ENCODE measurements at regions not wholly inside any gene's neighbourhood (a gene's known extent, or its start where the extent isn't known, plus 50 kb on each side); places are given as distances from the start of the nearest gene placed in this dataset.
A peak's percentile ranks its signal among the peaks of the same experiment; 100 is the strongest.

- Mint-ChIP-seq H3K27ac (peak overlapping the region; percentile 18), H3K36me3 (ENCODE audit: insufficient read depth in 2 of 2) (peaks cover 0 to 2% of the 10 kb centered on the region in 2 donors)
These were observed 182.7 kb upstream of the TSC22D1 start for GRCh38 chr13:44758630-44759383.

GRCh38 chr13:44757671-44758070 lies 181.5 kb upstream of the TSC22D1 start:
- peaks cover 0 to 1% of the 10 kb centered on the region in 2 donors for H3K9me3 Mint-ChIP-seq
- peaks cover 0 to 2% of the 10 kb centered on the region in 2 donors for H3K36me3 Mint-ChIP-seq (ENCODE audit: insufficient read depth in 2 of 2)
- no peak overlapping the region for H3K4me3 Mint-ChIP-seq
- H3K27me3 Mint-ChIP-seq (ENCODE audit: low read depth) = no peaks in the 10 kb centered on the region
- no peak overlapping the region for H3K27ac Mint-ChIP-seq
- no peak for ATAC-seq (replicated peaks in 1 of 2)
- H3K4me1 Mint-ChIP-seq (ENCODE audit: low read depth) = peaks cover 24% of the 10 kb centered on the region
- no peak for DNase-seq

More at GRCh38 chr13:44758630-44759383, 182.7 kb upstream of the TSC22D1 start:
- ATAC-seq (replicated peaks in 1 of 2) (peak; percentile 94 to 98), DNase-seq (peak; percentile 45 to 49)
- Mint-ChIP-seq H3K4me3 (peak overlapping the region in 1 of 2 donors; percentile 50), H3K4me1 (ENCODE audit: low read depth) (peaks cover 24% of the 10 kb centered on the region), H3K27me3 (ENCODE audit: low read depth) (no peaks in the 10 kb centered on the region), H3K9me3 (peaks cover 0 to 1% of the 10 kb centered on the region in 2 donors)

GRCh38 chr13:44756276-44756810 lies 180.2 kb upstream of the TSC22D1 start:
- no peak overlapping the region for H3K27ac Mint-ChIP-seq

GRCh38 chr13:44755872-44756271 lies 179.7 kb upstream of the TSC22D1 start:
- H3K4me3 Mint-ChIP-seq = no peak overlapping the region
- no peaks in the 10 kb centered on the region for H3K9me3 Mint-ChIP-seq
- H3K27me3 Mint-ChIP-seq (ENCODE audit: low read depth) = no peaks in the 10 kb centered on the region
- H3K36me3 Mint-ChIP-seq (ENCODE audit: insufficient read depth in 2 of 2) = no peaks in the 10 kb centered on the region
- no peak overlapping the region for H3K27ac Mint-ChIP-seq
- ATAC-seq (replicated peaks in 1 of 2) (peak in 1 of 2 donors; percentile 23), DNase-seq (no peak)
- H3K4me1 Mint-ChIP-seq (ENCODE audit: low read depth) = peaks cover 24% of the 10 kb centered on the region

More at GRCh38 chr13:44756276-44756810, 180.2 kb upstream of the TSC22D1 start:
- Mint-ChIP-seq H3K27me3 (ENCODE audit: low read depth) (no peaks in the 10 kb centered on the region), H3K4me3 (no peak overlapping the region), H3K36me3 (ENCODE audit: insufficient read depth in 2 of 2) (no peaks in the 10 kb centered on the region), H3K4me1 (ENCODE audit: low read depth) (peaks cover 24% of the 10 kb centered on the region), H3K9me3 (no peaks in the 10 kb centered on the region)
- no peak for ATAC-seq (replicated peaks in 1 of 2)
- no peak for DNase-seq

GRCh38 chr13:44752164-44752563 lies 176.0 kb upstream of the TSC22D1 start:
- H3K27me3 Mint-ChIP-seq (ENCODE audit: low read depth) = peaks cover 4% of the 10 kb centered on the region
- no peak overlapping the region for H3K27ac Mint-ChIP-seq
- H3K9me3 Mint-ChIP-seq = no peaks in the 10 kb centered on the region
- peaks cover 6% of the 10 kb centered on the region for H3K4me1 Mint-ChIP-seq (ENCODE audit: low read depth)
- DNase-seq (no peak), ATAC-seq (replicated peaks in 1 of 2) (no peak)
- H3K36me3 Mint-ChIP-seq (ENCODE audit: insufficient read depth in 2 of 2) = no peaks in the 10 kb centered on the region
- no peak overlapping the region for H3K4me3 Mint-ChIP-seq

- no peak for ATAC-seq (replicated peaks in 1 of 2)
- H3K27ac Mint-ChIP-seq = no peak overlapping the region
- no peaks in the 10 kb centered on the region for H3K9me3 Mint-ChIP-seq
- no peak overlapping the region for H3K4me3 Mint-ChIP-seq
- no peak for DNase-seq
- peaks cover 4% of the 10 kb centered on the region for H3K27me3 Mint-ChIP-seq (ENCODE audit: low read depth)
- H3K4me1 Mint-ChIP-seq (ENCODE audit: low read depth) = peaks cover under 1% of the 10 kb centered on the region
- H3K36me3 Mint-ChIP-seq (ENCODE audit: insufficient read depth in 2 of 2) = no peaks in the 10 kb centered on the region
These were observed 174.5 kb upstream of the TSC22D1 start for GRCh38 chr13:44750630-44751029.

GRCh38 chr13:44749906-44750305 lies 173.8 kb upstream of the TSC22D1 start:
- H3K27ac Mint-ChIP-seq = no peak overlapping the region
- H3K27me3 Mint-ChIP-seq (ENCODE audit: low read depth) = peaks cover 4% of the 10 kb centered on the region
- no peak for ATAC-seq (replicated peaks in 1 of 2)
- no peaks in the 10 kb centered on the region for H3K9me3 Mint-ChIP-seq
- no peaks in the 10 kb centered on the region for H3K36me3 Mint-ChIP-seq (ENCODE audit: insufficient read depth in 2 of 2)
- H3K4me3 Mint-ChIP-seq = no peak overlapping the region
- DNase-seq = no peak
- no peaks in the 10 kb centered on the region for H3K4me1 Mint-ChIP-seq (ENCODE audit: low read depth)

- H3K36me3 Mint-ChIP-seq (ENCODE audit: insufficient read depth in 2 of 2) = peaks cover 0 to 3% of the 10 kb centered on the region in 2 donors
- H3K9me3 Mint-ChIP-seq = peaks cover 3% of the 10 kb centered on the region in 2 donors
These were observed 172.3 kb upstream of the TSC22D1 start for GRCh38 chr13:44748439-44748838.

GRCh38 chr13:44747179-44747578 lies 171.0 kb upstream of the TSC22D1 start:
- Mint-ChIP-seq H3K27ac (no peak overlapping the region), H3K4me1 (ENCODE audit: low read depth) (no peaks in the 10 kb centered on the region), H3K27me3 (ENCODE audit: low read depth) (peaks cover 4% of the 10 kb centered on the region), H3K9me3 (peaks cover 3% of the 10 kb centered on the region in 2 donors), H3K36me3 (ENCODE audit: insufficient read depth in 2 of 2) (peaks cover 0 to 3% of the 10 kb centered on the region in 2 donors), H3K4me3 (no peak overlapping the region)
- DNase-seq = no peak
- no peak for ATAC-seq (replicated peaks in 1 of 2)

More at GRCh38 chr13:44748439-44748838, 172.3 kb upstream of the TSC22D1 start:
- Mint-ChIP-seq H3K4me1 (ENCODE audit: low read depth) (no peaks in the 10 kb centered on the region), H3K4me3 (no peak overlapping the region), H3K27ac (no peak overlapping the region), H3K27me3 (ENCODE audit: low read depth) (peaks cover 4% of the 10 kb centered on the region)
- no peak for ATAC-seq (replicated peaks in 1 of 2)
- no peak for DNase-seq

GRCh38 chr13:44746690-44747089 lies 170.6 kb upstream of the TSC22D1 start:
- DNase-seq = no peak
- no peaks in the 10 kb centered on the region for H3K4me1 Mint-ChIP-seq (ENCODE audit: low read depth)
- no peak overlapping the region for H3K4me3 Mint-ChIP-seq
- H3K36me3 Mint-ChIP-seq (ENCODE audit: insufficient read depth in 2 of 2) = peaks cover 0 to 3% of the 10 kb centered on the region in 2 donors
- peaks cover 4% of the 10 kb centered on the region for H3K27me3 Mint-ChIP-seq (ENCODE audit: low read depth)
- no peak for ATAC-seq (replicated peaks in 1 of 2)
- H3K27ac Mint-ChIP-seq = no peak overlapping the region
- H3K9me3 Mint-ChIP-seq = peaks cover 3% of the 10 kb centered on the region in 2 donors

- Mint-ChIP-seq H3K27me3 (ENCODE audit: low read depth) (peaks cover 4% of the 10 kb centered on the region), H3K27ac (no peak overlapping the region), H3K36me3 (ENCODE audit: insufficient read depth in 2 of 2) (peaks cover 0 to 3% of the 10 kb centered on the region in 2 donors), H3K4me3 (no peak overlapping the region), H3K9me3 (peaks cover 3% of the 10 kb centered on the region in 2 donors), H3K4me1 (ENCODE audit: low read depth) (no peaks in the 10 kb centered on the region)
- ATAC-seq (replicated peaks in 1 of 2) = no peak
- DNase-seq = no peak
These were observed 168.9 kb upstream of the TSC22D1 start for GRCh38 chr13:44744880-44745633.

GRCh38 chr13:44739539-44739938 lies 163.4 kb upstream of the TSC22D1 start:
- ATAC-seq (replicated peaks in 1 of 2) (no peak), DNase-seq (no peak)
- Mint-ChIP-seq H3K27ac (no peak overlapping the region), H3K4me3 (no peak overlapping the region), H3K4me1 (ENCODE audit: low read depth) (no peaks in the 10 kb centered on the region), H3K36me3 (ENCODE audit: insufficient read depth in 2 of 2) (peaks cover 0 to 3% of the 10 kb centered on the region in 2 donors), H3K9me3 (peaks cover 3% of the 10 kb centered on the region in 2 donors), H3K27me3 (ENCODE audit: low read depth) (no peaks in the 10 kb centered on the region)

GRCh38 chr13:44739120-44739519 lies 163.0 kb upstream of the TSC22D1 start:
- Mint-ChIP-seq H3K36me3 (ENCODE audit: insufficient read depth in 2 of 2) (peaks cover 0 to 3% of the 10 kb centered on the region in 2 donors), H3K27ac (no peak overlapping the region), H3K4me3 (no peak overlapping the region), H3K27me3 (ENCODE audit: low read depth) (no peaks in the 10 kb centered on the region), H3K9me3 (peaks cover 3% of the 10 kb centered on the region in 2 donors), H3K4me1 (ENCODE audit: low read depth) (no peaks in the 10 kb centered on the region)
- ATAC-seq (replicated peaks in 1 of 2) = no peak
- DNase-seq = no peak
